GM19455 (cell line): ENCODE measurements at regions not wholly inside any gene's neighbourhood (a gene's known extent, or its start where the extent isn't known, plus 50 kb on each side); places are given as distances from the start of the nearest gene placed in this dataset.

Experiments
- ATAC-seq: cut with Tn5 transposase; IDR thresholded peaks from one replicate; pipeline ENCODE4 v1.9.1; 2021; ENCODE audit not compliant: unreplicated experiment

DNA sequence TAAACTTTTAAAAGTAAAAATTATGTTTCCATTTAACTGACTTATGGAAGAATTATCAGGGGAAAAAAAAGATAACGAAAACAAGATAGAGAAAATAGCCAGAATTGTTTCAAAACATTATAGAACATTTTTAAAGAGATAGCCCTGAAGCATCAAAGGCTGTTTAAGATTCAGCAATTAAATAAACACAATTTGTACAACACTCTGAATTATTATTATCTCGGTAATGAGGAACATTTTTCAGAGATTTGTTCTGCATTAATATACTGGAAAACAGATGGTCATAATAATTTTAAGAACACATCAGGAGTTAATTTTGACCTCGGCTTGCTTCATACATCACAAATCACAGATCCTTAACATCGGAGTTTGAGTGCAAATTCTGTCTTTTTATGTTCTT is 643.8 kb downstream of the SORCS1 start:
- no peak for ATAC-seq

DNA sequence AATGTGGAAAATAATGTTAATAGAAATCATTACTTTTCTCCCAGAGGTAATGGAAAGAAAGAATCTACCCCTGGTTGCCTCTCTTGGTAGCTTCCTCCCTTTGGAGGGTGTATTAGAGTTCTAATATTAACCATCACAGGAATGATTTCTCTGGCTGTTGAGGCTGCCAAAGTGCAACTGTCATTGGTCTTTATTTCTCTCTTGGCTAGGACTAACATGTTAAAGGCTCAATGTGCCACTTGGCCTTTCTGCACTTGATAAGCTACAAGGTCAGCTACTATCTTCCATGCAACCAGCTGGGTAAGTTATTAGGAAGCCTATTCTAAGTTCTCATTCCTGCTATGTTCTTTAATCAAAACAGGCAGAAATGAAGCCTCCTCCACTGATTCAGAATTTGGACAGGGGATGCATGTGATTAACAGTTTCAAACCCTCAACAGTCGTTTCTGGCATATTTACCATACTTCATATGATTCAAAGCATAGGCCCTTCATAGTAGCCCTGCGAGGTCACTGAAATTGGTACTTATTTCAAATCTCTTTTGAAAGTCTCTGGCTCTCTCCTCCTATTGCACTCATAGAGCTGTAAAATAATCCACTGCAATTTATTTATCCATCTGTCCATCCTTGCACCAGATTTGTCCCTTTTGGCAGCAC is 645.0 kb downstream of the SORCS1 start:
- ATAC-seq: no peak

DNA sequence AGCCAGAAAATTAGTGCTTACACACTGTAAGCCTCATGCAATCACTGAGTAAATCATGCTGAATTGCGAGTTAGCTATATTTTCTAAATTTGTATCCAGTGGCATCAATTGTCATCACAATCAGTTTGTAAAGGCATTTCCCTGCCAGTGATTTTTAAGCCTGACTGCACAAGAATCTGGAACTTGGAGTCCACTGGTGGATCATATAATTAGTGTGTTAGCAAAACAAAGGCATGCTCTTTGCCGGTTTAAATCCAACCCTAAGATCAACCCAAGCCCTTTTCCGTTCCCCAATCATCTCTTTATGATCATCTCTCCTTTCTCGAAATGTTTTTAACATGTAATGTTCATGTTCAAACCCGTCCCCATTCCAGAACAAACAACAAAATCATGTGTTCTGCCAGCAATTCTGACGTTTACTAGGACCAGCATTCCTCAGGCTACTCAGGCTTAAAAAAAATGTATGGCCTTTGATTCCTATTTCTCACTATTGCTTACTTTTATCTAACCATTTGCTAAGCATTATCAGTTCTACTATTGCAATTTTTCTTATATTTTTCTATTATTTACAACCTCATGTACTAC is 649.2 kb downstream of the SORCS1 start:
- no peak for ATAC-seq

DNA sequence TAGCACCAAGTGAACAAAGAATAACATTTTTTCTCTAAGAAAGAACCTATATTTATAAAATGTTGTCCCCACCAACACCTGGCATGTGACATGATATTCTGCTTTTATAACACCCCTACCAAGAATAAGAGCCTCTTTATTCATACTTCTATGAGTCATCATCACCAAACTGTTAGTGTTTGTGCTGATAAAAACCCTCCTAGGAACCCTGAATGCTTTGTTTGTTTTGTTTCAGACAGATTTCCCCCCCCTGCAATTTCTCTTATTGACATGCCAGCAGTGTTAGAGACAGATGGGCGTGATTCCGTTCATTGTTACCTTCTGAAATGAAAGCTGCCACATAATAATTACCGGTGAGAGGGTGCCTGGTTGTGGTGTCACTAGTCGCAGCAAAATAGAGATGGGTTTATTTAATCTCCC is 651.1 kb downstream of the SORCS1 start:
- ATAC-seq: no peak

DNA sequence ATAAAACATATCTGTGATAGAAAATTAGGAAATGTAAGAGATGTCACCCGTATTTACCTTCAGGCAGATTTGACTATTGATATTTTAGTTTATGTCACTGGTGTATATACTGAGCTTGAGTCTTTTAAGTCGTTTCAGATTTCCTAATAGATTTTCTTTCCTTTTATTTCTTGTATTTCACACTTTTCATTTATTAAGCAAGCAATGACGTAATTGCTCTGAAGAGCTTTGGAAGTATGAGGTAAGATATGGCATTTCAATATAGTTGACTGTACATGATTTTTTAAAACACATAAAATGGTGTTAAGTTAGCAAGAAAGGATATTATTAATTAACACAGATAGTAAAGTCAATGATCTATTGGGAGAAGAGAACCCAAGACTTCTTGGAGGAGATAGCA is 652.6 kb downstream of the SORCS1 start:
- no peak for ATAC-seq

DNA sequence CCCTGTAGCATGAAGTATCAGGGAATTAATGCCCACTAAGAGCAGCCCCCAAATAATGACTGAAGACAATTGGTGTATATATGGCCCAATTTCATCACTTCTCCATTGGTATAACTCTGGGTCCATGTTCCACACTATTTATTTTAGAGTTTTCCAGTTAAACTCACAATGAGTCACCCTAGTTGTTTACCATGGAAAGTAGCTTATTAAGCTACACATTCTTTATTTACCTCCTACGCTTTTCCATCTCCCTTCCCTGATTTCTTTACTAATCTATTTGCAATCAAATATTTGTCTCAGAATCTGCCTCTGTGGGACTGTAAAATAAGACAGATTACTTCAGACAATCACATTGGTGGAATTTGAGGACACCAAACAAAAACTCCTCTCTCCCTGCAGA is 655.6 kb downstream of the SORCS1 start:
- no peak for ATAC-seq

DNA sequence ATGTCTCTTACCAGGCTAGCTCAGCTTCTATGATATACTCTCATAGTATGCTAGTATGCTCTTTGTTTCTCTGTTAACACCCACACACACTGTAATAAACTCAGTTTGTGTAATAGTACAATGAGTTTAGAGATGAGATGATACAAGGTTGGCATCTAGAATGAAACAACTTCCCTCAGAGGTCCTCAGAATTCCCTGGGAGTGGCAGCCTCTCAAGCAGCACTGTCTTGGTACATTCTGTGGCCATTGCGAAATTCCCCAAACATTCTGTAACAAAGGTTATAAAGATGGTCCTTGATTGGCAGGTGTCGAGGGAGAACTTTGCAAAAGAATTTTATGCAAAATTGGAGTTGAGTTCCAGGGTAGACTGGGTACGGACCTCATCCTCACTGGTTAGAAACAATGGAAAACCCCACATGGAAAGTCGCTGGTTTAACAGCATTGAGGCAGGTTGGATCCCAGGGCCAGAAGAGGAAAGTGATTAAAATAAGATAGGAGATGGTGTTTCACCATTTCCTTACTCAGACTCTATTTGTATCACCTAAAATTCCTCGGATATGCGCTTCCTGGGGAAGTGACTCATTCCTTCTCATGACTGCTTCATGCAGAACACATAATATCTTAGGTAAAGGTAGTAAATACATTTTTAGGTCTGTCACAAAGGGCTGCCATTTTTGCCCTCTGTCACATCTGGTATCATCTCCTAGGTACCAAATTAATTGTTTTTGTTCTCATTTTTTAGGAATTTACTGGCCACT is 657.8 kb downstream of the SORCS1 start:
- no peak for ATAC-seq

DNA sequence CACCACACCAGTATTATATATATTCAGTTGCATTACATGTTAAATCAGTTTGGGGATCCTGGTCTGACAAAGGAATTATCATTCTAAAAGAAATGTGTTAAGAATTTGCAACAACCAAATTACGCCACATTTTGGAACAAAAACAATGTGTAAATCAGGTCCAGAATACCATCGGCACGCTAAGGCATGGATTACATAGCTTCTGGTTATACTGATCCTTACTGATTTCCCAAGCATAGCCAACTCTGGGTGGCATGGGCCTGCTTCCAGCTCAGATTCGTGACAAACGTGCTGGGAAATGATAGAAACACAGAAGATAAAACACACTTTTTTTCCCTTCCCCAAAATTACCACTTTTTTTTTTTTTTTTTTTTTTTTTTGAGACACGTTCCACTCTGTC is 660.0 kb downstream of the SORCS1 start:
- ATAC-seq: no peak

DNA sequence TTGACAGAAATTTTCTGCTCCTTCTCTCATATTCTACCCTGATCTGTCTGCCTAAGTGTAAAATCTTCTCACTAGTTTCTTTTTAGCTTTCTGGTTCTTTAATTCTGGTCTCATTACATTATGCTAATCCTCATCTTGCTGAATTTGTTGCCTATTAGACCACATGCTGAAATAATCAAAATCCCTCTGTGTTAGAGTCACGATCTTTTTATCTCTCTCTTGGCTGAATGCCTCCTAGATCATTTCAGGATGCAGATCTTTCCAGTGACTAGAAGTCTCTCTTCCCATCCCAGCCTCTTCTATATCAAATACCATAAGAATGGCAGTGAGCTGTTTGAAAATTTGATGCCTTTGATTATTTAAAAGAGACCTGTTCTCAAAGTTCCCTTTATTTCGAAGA is 661.9 kb downstream of the SORCS1 start:
- no peak for ATAC-seq

DNA sequence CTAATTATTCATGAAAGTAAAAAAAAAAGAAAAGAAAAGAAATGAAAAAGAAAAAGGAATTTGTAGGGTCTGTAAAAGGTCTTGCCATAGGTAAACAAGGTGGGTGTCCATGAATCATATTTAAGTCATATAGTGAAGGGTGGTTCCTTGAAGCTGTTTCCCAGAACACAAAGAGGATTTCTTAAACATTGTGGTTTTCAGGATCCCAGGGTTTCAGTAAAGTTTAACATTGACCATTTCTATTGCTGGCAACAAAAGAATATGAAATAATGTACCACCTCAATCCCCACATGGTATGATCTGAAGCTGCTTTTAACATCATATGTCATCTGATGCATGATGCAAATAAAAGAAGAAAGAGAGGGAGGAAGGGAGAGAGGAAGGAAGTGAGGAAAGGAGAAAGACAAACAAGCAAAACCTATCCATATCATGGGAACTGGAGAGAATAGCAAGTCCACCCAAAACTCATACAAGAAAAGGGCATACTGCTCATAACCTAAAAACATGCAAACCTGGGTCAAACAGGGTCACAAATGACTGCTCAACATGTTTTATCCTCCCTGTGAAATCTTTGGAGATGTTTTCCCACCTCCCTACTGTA is 663.5 kb downstream of the SORCS1 start:
- ATAC-seq: no peak

DNA sequence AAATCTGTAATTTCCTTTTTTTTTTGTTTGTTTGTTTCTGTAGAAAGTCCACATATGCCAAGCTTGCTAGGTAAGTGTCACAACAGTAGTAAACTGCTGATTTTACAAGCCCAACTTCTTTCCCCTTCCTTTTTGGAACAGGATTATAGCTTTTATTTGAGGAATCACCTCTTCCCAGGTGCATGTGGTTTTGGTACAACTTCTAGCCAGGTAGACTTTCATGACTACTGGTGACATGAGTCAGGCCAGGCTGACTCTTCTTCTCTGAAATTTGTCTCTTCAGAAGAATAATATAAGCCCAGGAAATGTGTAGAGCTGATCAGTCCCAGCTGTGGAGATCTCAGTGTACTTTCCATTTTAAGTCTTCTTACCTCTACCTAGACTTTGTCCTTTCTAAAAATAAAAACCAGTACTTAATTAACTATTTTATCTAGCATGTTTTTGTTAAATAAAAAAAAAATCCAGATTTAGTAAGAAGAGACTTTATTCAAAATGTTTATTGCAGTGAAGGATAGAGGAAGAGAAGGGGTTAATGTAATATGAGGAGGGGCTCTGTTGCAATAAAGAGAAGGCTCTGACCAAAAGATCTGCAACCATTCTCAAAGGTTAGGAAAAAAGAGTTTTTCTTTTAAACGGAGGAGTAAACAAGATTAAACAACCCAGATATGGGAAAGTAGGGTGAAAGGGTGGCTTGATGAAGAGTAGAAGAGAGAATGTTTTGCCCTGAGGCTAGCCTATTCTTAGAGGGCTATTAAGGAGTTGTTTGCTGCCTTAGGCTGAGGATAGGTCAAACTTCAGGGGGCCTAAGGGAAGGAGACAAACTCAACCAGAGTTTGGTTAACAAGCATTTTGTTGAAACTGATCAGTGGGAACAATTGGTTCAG is 664.2 kb downstream of the SORCS1 start:
- ATAC-seq: no peak

DNA sequence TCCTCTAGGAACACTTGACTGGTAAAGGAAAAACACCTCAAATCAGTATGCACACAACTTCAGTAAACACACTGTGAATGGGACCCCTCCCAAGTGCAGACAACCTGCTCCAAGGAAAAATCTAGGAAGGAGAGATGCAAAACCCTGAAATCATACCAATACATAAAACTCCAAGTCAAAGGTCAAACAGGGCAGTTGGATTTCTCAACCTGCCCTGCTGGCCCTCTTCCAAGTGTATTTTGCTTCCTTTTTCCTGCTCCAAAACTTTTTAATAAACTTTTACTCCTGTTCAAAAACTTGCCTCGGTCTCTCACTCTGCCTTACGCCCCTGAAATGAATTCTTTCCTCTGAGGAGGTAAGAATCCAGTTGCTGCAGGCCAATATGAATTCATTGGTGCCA is 665.1 kb downstream of the SORCS1 start:
- no peak for ATAC-seq

DNA sequence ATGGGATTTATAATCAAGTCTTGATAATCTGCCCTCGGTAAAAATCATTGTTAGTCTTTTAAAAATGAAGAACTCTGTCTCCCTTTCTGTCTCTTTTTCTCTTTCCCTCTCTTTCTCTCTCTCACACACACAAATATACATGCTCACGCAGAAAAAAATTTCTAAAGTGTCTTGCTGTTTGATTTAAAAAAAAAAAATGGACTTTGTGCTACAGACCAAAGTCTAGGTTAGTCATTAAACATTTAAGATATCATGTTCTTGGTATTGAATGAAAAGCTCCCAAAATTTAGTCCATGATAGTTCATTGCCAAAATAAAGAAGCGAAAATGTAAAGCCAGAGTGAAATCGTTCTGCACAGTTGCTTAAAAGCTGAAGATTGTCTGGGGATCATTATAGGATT is 665.8 kb downstream of the SORCS1 start:
- no peak for ATAC-seq

DNA sequence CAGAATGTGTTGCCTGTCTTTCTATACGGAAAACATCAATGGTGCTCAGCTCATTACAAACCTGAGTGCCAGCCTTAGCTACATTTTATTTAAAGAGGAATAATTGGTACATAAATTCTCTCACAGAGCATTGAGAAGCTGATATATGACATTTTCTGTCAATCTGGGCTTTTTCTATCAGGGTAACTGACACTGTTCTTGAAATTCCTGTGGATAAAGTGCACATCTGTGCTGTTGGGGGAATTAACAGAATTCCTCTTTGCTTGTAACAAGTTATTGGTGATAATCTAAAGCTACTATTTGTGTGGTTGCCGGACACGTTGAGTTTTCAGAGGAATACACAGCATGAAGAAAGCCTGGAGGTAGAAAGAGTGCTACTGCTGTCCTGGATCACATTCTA is 668.6 kb downstream of the SORCS1 start:
- no peak for ATAC-seq

DNA sequence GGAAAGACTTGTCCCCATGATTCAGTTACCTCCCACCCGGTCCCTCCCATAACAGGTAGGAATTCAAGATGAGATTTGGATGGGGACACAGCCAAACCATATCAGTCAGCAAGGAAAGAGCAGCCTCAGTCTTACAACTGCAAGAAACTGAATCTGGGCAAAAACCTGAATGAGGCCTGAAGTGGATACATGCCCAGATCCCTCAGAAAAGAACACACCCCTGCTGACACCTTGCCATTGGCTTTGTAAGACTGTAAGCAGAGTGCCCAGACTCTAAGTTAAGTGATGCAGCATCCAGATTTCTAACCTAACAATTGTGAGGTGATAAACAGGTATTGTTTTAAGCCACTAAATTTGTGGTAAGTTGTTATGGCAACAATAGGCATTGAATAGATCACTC is 670.8 kb downstream of the SORCS1 start:
- ATAC-seq: no peak

DNA sequence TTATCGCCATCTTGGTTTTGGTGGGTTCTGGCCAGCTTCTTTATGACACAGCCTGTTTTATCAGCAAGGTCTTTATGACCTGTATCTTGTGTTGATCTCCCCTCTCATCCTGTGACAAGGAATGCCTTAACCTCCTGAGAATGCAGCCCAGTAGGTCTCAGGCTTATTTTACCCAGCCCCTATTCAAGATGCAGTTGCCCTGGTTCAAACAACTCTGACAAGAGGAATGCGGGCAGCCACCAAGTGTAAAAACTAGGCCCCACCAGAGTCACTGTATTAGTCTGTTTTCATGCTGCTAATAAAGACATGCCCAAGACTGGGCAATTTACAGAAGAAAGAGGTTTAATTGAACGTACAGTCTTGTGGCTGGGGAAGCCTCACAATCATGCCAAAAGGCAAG is 671.3 kb downstream of the SORCS1 start:
- no peak for ATAC-seq

DNA sequence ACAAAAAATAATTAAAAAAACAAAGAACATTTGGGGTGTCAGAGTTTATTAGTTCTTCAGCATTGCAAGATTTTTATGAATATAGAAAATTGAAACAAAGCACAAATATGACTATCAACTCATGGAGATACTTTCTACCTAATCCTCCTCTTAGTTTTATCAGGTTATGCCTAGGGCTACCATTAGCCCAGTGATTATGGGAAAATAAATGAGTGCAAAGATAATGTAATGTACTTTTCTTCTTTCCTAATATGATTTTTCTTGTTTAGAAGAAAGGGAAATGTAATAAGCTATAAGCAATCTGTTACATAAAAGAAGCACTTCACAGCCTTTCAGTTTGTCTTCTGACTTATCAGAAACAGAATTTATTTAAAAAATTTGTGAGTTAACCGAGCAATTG is 676.8 kb downstream of the SORCS1 start:
- no peak for ATAC-seq

DNA sequence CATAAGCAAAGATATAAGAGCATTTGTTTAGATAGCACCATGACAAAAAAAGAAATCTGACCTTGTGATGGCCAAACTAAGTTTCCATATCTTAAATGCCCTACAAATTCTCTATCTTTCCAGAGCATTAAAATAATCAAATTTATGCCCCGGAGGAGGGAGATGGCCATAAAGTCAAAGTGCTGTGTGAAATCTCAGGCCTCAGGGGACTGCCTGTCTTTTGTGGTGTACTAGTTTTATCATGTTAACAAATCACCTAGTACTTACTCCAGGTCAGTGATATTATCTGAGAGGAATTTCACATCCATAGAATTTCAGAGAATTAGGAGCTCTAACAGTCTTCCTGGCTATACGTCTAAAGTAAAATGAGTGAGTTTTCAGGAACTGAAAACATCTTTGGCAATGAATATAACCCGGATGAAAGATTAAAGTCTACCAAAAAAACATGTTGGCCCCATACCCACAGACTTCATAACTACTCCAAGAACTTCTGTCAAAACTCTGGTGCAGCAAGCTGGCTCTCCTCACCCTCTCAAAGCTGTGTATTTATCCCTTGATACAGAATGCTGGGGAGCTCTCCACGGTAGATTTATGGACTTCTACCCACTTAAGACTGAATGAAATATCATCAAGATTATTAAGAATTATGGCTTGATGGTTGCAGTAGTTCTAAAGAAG is 682.8 kb downstream of the SORCS1 start:
- no peak for ATAC-seq

DNA sequence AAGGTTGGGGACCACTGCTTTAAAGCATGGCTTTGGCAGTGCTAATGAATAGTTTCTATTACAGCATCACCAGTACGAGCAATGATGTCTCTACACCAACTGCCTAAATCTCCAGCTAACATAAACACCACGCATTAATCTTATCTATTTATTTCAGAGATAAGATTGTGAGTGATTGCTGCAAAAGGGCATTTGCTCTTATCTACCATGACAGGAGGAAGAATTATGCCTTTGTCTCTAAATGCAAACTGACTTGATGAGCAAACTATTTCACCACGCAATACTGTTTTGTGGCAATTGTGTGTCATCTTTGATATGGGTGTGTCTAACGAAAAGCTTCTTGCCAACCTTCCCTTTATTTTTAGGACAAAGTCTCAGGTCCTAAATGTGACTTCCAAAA is 684.9 kb downstream of the SORCS1 start:
- ATAC-seq: no peak

DNA sequence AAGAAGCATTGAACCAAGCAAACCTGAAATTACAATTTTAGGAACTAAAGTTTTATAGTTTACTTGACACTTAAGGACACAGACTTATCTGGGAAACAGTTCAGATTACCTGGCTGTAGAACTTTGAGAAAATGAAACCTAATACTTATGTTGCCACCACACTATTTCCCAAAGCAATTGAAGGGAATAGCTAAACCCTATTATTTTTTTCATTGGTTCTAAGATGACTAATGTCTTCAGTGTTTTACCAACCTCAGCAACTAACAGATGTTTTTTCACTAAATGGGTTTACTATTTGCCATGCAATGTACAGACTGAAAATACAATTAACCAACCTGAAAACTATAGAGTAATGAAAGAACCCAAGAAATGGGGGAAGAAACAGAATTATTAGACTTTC is 689.6 kb downstream of the SORCS1 start:
- no peak for ATAC-seq
